OCI-M1 (cell line): ENCODE measurements at regions not wholly inside any gene's neighbourhood (a gene's known extent, or its start where the extent isn't known, plus 50 kb on each side); places are given as distances from the start of the nearest gene placed in this dataset.
"Not testable (repeated sequence)": the region's sequence is repeated elsewhere in the genome, so short reads cannot be mapped to it uniquely, and the experiment has no call there.

Experiments used
- DNase-seq: peaks from one replicate; lab custom pipeline; 2025; lab: John Stamatoyannopoulos, UW

DNA sequence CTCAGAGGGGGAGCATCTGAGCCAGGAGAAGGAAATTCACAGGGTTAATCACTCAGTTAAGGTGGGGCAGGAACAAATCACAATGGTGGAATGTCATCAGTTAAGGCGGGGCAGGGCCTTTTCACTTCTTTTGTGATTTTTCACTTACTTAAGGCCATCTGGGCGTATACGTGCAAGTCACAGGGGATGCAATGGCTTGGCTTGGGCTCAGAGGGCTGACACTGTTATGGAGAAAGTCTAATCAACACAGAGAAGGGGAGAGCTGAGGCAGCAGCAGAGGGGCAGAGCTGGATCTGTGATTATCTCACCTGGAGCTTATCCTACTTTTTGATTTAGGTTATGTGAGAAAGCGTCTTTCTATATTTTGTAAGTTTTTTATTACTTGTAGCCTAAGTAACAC lies 350.1 kb downstream of the NSUN3 start:
- not testable (repeated sequence) for DNase-seq

DNA sequence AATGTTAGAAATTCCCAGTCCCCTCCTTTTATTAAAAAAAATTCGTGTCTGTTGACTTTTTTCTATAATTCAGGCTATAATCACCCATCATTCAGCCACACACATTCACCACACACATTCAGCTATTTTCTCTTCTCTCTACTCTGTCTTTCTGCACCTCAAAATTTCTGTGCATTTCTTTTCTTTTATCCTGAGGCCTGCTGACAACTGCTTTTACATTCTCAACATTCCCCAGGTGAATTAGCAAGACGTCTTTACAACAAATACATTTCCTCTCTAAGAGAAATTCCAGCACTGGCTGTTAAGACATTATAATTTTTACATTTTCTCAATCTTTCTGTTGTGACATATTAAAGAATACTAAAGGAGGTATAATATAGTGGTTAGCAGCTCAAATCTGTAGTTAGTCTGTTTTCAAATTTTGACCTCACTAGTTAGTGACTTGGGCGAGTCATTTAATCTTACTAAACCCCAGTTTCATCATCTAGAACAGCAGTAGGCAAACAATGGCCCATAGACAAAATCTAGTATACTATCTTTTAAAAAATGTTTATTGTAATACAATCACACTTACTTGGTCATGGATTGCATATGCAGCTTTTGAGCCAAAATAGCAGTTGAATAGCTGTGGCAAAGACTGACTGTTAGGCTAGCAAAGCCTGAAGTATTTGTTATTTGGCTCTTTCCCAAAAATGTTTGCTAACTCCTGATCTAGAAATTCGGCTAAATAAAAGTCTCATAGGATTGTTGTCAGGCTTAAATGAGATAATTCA lies 350.7 kb downstream of the NSUN3 start:
- no peak for DNase-seq

DNA sequence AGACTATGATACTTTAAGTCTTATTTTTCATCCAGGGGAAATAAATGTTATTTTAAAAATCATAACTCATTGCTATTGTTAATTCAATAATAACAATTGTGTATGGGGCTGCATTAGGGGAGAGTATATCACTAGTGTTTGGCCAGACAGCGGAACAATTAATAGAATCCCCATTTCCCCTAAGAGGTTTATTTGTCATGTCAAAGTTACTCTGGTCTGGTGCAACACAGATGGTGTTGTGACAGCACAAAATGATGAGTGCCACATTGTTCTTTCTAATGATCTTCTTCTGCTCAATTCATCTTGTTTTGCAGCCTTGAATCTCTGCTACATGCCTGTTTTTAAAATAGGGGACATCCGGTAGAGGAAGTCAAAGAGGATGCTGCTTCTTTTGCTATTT lies 351.6 kb downstream of the NSUN3 start:
- no peak for DNase-seq

DNA sequence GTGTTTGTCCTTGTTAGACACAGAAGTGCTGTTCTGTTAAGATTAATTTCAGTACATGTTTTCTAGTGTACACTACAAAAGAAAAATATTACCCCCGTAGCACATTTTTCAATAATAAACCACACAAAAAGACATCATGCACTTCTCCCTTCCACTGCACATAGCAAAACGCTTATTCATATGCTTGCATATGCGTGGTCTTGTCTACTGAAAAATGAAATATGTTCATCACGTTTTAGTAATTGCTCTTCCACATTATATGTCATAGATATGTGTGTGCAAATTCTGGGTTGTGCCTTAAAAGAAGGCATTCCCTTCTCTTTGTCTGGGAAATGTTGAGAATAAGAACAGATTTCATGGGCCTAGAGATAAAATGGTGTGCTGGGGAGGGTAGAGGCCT lies 353.9 kb downstream of the NSUN3 start:
- no peak for DNase-seq

DNA sequence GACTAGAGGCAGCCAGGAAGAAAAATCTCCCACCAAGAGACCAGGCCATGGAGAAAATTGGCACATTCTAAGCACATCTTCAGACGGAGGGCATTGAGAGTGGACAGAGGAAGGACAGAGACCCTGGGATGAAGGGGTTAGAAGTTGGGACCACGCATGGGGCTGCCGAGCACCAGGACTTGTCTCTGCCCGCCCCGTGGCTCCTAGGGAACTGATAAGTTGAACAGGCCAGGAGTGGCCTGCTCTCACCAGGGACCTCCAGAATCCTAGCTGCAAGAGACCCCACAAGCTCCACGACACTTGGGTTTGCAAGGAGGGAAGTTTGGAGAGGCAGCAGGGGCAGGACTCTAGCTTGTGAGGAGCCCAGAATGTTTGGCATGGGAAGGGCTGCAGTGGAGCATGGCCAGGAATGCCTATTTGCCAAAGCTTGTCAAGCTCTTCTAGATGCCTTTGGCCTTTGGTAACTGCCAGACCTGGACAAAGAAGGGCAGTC lies 355.1 kb downstream of the NSUN3 start:
- DNase-seq = no peak

DNA sequence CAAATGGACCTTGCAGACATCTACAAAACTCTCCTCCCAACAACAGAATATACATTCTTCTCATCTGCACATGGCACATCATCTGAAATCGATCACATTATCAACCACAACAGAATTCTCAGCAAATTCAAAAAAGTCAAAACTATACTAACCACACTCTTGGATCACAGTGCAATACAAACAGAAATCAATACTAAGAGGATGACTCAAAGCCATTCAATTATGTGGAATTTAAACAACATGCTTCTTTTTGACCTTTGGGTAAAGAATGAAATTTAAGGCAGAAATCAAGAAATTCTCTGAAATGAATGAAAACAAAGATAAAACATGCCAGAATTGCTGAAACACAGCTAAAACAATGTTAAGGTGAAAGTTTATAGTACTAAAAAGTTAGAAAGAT lies 358.1 kb downstream of the NSUN3 start:
- no peak for DNase-seq

DNA sequence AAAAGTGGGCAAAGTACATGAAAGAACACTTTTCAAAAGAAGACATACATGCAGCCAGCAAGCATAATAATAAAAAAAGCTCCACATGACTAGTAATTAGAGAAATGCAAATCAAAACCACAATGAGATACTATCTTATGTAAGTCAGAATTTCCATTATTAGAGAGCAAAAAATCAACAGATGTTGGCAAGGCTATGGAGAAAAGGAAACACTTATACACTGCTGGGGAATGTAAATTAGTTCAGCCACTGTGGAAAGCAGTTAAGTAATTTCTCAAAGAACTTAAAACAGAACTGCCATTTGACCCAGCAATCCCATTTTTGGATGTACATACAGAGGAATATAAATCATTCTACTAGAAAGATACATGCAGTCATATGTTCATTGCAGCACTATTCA lies 360.7 kb downstream of the NSUN3 start:
- no peak for DNase-seq

DNA sequence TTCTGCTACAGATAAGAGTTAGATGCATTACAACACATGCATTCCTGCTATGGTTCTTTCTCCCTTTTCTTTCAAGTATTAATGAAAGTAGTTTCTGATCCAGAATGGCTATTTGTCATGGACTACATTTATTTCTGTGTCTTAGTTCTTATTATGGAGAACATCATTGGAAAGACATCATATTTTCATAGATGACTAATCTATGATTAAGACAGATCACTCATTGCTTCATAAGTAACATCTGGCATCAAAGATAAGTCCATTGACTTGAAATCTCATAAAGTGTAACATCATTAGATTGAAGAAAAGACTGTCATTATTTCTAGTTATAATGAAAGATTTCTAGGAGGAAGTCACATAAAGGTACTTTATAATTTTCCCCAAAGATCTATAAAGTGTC lies 366.7 kb downstream of the NSUN3 start:
- no peak for DNase-seq

DNA sequence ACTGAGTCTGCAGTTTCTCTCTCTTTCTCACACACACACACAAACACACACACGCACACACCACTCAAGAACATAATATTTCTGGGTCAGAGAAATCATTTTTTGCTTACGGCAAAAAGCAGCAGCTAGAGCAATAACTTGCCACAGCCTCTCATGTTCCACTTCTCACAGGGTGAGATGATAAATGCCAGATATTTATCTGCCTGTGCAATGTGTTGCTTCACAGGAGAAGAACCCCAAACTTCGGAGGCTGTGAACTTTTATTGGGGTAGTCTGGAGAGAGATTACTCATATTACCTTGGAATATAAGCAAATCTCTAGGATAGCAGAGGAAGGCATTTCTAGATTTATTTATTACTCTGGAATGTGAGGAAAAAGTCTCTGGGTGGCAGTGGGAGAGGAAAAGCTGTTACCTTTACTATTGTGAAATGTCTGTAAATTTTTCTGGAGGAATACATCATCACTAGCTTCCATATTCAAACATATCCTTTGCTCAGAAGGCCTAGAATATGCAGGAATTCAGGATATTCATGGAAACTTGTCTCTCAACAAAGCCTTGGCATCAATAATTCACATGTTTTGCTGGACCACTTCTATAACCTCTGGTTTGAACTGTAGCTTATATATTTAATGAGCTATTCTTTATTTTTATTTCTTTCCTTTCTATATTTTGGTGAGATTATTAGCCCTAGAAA lies 369.2 kb downstream of the NSUN3 start:
- no peak for DNase-seq

DNA sequence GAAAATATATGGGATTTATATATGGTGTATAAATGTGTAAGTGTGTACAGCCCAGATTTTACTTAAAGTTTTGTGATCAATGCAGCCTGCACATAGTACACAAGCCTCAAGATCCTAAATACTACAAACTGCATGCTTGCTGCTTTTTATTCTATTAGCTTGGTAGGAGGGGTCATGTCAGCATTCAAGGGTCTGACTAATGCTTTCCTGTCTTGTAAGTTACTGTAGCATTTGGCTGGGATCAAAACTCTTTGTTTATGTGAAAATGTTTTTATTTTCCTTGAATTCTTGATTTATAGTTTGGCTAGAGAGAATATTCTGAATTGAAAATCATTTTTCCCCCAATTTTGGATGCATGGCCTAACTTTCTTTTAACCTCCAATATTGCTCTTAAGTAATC lies 370.9 kb downstream of the NSUN3 start:
- DNase-seq = no peak

DNA sequence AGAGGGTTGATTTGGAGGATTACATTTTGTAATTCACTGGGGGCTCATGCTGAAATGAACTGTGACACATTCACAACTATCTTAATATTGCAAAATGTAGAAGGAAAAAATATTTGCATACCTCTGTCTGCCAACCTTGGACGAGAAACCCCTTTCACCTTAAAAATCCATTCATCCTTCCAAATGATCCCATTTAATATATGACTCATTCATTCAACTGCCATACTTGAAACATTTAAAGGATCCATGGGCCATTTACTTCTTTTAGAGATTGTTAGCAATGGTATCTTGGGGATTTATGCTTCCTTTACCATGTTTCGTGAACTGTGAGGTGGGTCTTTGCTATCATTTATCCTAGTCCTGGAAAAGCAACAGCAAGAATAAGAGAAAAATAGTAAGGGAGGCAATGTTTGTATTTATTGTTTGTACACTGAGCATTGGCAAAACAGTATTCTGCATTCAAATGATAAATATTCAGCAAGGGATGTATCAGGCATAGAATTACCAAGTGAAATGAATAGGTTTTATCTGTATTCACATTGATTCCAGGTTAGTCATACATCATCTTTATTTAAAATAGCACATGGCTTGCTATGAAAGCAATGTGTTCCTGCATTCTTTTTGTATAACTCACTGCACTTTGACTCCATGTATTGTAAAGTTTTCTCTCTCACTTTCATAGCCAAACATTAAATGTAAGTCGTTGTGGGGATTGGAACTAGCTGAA lies 378.1 kb downstream of the NSUN3 start:
- no peak for DNase-seq

DNA sequence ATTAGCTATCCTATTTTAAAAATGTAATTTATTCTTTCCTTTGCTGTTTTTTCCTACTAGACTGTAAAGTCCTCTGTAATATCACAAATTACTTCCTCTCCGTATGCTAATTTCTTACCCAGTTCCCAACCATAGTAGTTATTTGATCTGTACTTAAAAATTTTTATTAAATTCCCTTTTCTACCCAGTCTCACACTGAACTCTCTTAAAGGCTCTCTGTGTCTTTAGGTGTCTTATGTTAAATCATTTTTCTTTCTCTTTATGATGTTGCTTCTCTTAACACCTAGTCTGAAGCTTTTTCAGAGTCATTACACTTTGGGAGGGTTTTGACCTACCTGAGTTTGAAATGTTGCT lies 378.6 kb downstream of the NSUN3 start:
- DNase-seq = no peak

DNA sequence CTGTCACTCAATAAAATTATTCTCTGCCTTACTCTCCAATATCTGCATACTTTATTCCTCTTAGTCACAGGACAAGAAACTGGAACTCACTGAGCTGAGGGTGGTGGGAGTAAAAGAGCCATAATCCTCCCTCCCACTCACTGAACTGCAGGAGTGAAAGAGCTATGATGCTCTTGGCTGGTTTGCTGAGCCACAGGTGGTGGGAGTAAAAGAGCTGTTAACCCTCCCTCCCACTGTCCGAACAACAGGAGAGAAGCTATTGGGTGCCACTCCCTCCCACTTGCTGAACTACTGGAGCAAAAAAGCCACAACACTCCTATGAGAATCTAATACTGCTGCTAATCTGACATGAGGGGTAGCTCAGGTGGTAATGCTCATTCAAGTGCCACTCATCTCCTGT lies 391.0 kb downstream of the NSUN3 start:
- DNase-seq = no peak

DNA sequence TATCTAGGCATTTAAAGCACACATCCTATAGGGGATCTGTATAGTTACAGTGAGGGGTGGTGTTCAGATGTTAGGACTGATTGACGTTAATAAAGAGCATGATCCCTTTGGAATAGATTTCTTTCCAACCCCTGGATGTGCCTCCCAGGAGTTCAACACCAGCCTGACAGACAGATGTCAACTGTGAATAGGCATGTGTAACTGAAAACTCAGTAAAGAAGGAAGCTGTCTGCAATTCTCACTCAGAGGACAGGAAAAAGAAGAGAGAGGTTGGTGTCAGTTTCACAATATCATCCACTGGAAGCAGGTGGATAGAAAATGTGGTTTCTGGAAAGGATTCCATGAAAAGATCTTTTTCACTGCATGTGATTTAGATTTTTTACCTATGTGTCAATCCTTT lies 396.3 kb downstream of the NSUN3 start:
- DNase-seq = no peak

DNA sequence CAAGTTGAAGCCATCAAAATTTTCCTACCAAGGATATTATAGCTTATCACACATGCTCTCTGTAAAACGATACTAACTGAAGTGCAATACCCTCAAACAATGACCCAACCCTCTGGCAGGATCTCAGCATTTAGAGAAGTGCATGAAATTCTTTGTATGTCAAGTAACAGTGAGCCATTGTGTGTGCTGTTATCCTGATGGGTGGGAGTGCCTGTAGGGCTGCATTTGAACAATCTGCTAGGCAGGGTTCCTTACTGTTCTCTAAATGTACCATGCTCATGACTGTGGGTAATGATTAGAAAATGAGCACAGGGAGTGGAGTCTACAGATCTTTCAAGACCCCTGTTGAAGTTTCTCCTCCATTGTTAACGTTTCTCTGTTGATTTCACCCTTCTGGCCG lies 398.1 kb downstream of the NSUN3 start:
- no peak for DNase-seq

DNA sequence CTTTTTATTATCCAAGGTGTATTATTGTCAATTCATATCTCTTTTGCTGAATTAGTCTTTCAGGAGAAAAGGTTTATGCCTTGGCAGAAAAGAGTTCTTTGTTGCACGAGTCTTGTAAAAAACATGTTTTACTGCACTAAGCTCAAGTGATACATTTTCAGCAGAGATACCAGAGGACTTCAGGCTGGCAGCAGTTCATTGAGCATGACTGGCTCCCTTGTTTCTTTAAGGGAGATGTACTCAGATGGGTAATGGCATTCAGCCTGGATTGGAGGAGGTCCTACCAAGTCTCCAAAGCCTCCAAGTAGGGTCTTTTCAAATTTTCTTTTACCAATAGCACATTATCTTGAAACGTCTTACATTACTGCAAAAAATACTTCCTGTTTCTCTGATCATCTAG lies 400.1 kb downstream of the NSUN3 start:
- no peak for DNase-seq

DNA sequence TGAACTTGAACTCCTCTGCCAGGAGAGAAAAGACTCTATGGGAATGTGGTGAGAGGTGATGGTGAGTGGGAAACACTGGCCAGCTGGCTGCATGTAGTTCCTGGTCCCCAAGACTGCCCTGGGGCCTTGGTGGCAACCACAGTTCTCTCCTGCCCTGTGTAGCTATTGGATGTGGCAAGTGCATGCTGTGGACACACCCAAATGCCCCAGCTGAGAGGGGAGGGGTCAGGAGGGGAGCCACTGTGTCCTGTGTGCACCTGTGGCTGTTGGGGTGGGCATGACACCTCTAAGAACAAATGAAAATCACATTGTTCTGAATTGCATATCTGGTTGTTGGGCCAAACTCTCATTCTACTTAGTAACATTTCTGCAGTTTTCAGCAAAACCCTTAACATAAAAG lies 409.6 kb downstream of the NSUN3 start:
- no peak for DNase-seq

DNA sequence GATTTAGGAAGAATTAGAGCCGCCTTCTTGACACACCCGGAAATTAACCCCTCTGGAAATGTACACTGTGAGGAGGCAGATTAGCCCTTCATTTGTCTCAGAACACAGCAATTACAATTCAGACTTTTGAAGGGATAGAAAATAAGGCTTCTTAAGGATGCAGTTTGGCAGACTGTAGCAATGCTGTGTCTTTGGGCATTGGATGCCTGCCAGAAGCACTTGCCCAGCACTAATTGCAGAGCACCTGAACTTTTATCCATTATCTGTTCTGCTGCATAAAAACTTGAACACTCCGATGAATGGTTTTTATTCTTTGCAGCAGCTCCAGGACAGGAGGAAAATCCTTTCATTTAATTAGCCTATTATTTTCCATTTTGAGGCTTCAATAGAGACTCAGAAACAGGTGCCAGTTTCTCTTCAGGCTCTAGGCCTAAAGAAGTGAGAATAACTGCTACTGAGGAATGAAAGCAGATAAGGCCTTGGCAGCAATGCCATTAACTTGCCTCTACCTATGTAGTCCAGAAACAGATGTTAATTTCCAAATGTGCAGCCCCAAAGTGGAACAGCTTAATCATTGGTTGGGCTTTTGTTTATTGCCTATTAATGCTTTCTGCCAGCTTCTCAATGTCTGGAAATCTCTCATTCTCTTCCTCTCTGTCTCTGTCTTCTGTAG lies 418.5 kb downstream of the NSUN3 start:
- no peak for DNase-seq

DNA sequence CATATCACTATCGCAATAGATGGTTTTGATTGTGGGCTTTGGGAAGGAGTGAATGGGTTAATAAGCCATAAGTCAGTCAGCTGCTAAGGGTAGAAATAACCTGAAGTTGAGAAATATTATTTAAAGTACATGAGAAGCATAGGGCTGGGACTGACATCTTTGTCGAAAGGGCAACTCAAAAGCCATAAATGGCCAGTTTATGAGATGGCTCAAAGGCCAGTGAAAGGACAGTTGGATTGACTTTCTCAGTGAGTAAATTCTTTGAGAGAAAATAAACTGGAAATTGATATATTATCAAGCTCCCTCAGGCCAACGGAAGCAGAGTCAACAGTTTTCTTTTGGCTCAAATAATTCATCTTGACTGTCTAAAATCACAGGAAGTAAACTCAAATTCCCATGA lies 419.8 kb downstream of the NSUN3 start:
- DNase-seq = no peak

DNA sequence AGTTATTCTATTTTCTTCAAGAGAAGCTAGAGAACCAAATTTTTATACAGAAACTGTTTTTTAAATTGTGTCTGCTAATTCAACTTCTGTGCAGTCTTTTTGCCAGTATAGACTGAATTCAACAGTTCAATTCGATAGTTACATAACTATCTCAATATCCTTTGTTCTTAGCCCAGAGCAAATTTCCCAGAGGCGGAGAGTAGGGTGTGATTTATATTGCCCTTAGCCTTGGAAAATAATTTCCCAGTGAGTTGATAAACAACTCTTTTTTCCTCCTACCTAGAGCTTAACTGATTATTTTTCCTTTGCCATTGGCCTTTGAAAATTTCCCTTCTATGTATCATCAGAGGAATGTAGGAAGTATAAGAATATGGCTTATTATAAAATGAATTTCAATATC lies 420.5 kb downstream of the NSUN3 start:
- DNase-seq = no peak

DNA sequence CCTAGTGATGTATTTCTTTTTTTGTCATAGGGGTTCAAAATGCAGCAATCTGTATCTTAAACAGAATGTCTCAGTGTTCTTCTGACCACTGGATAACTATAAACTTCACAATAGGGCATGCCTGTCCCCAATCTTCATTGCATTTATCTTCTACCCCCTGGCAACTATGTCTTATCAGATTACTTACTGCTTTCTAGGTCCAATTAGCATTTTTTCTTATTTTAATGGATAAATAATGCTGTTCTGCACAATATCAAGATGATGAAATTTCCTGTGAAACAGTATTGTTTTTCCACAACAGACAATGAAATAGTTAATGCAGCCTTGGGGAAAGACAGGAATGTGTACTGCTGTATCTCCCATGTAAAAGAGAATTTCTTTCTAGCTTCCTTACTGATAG lies 432.1 kb downstream of the NSUN3 start:
- no peak for DNase-seq

DNA sequence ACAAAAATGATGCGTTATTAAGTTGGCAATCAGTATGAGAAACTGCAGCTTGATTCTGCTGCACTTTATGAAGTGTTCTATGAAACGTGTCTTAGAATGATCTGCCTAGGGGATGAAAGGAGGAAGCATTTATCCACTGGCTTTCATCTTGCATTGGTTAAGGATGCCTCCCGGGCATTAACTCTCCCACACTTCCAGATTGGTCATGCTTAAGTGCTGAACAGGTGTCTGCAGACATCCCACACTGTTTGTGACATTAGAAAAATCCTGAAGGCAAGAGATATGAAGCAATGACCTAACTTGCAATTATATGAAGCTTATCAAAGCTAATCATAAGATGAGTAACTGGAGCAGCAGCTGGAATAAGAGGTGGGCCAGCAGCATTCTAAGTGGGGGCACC lies 437.3 kb downstream of the NSUN3 start:
- DNase-seq = no peak

DNA sequence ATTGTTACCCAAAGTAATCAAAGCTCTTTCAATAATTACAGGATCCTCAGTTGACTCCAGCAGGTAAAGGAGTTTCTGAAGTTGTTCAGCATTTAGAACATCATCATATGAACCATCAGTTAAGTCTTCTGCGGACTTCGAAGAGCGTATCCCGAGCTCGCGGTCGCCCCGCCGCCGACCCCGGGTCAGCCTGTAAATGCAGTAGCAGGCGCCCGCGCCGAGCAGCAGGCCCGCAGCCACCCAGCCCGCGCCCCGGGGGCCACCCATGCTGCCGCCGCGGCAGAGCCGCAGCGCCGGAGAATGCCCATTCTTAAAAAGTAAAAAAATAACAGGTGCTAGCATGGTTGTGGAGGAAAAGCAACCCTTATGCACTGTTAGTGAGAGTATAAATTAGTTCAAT lies 444.5 kb downstream of the NSUN3 start:
- not testable (repeated sequence) for DNase-seq
